Endothelial cell of umbilical vein (primary cell): ENCODE measurements at regions not wholly inside any gene's neighbourhood (a gene's known extent, or its start where the extent isn't known, plus 50 kb on each side); places are given as distances from the start of the nearest gene placed in this dataset.

ENCODE experiments used
- CTCF ChIP-seq, 2 donors: IDR thresholded peaks; 1 replicate in 1 of 2; 2 replicates in 1 of 2; pipeline ENCODE4 v1.5.1; 2011; ENCODE audit warnings: low read length in 2 of 2, mild to moderate bottlenecking in 2 of 2, moderate library complexity in 2 of 2, control low read depth in 1 of 2, inconsistent platforms in 1 of 2, low read depth in 1 of 2; ENCODE audit not compliant: insufficient read depth in 1 of 2; ENCODE audit errors: extremely low read depth in 1 of 2
- EZH2 ChIP-seq: IDR thresholded peaks from 2 replicates; pipeline ENCODE4 v1.6.1; 2012; ENCODE audit warnings: borderline replicate concordance, low read depth, mild to moderate bottlenecking, moderate library complexity, low read length, inconsistent platforms; ENCODE audit not compliant: severe bottlenecking
- FOS ChIP-seq: IDR thresholded peaks from 2 replicates; pipeline ENCODE4 v1.6.1; 2011; ENCODE audit warnings: mild to moderate bottlenecking, low read length, moderate library complexity, borderline replicate concordance; ENCODE audit not compliant: insufficient read depth
- GATA2 ChIP-seq: IDR thresholded peaks from 2 replicates; pipeline ENCODE4 v1.7.0; 2011; ENCODE audit warnings: low read depth, mild to moderate bottlenecking, moderate library complexity, mixed read lengths, low read length; ENCODE audit not compliant: insufficient read length, insufficient read depth
- JUN ChIP-seq: IDR thresholded peaks from 2 replicates; pipeline ENCODE4 v1.6.1; 2011; ENCODE audit warnings: borderline replicate concordance, low read depth; ENCODE audit not compliant: insufficient read length, insufficient read depth
- MAX ChIP-seq: IDR thresholded peaks from 2 replicates; pipeline ENCODE4 v1.6.1; 2011; ENCODE audit not compliant: insufficient read depth, insufficient read length
- MYC ChIP-seq: IDR thresholded peaks from one replicate; pipeline ENCODE4 v1.6.1; 2011; ENCODE audit warnings: mild to moderate bottlenecking, low read depth, low read length
- POLR2A ChIP-seq: IDR thresholded peaks from 2 replicates; pipeline ENCODE4 v1.6.1; 2012; ENCODE audit warnings: low read depth, mild to moderate bottlenecking, control low read depth, low read length
- POLR2AphosphoS5 ChIP-seq: IDR thresholded peaks from 2 replicates; pipeline ENCODE4 v1.6.1; 2012; ENCODE audit warnings: low read depth, mild to moderate bottlenecking, control low read depth, low read length, moderate library complexity; ENCODE audit not compliant: insufficient read depth

- TF ChIP-seq POLR2A (no peak), CTCF (IDR thresholded peaks at IDR 0.05; ENCODE audit: extremely low read depth in 1 of 2, insufficient read depth in 1 of 2, low read depth in 1 of 2, low read length in 2 of 2) (no peak), POLR2AphosphoS5 (no peak), MAX (no peak), EZH2 (no peak), GATA2 (no peak), MYC (no peak), JUN (no peak), FOS (no peak)
These were observed 275.6 kb downstream of the TENT5A start for GRCh38 chr6:81476881-81477280.
